IPS-15b (cell line): ENCODE measurements at regions not wholly inside any gene's neighbourhood (a gene's known extent, or its start where the extent isn't known, plus 50 kb on each side); places are given as distances from the start of the nearest gene placed in this dataset.
"Not testable (repeated sequence)": the region's sequence is repeated elsewhere in the genome, so short reads cannot be mapped to it uniquely, and the experiment has no call there.

Experiments used
- H3K27me3 ChIP-seq: one replicate; pipeline ENCODE4 v1.6.1; 2013; ENCODE audit warnings: low read length; ENCODE audit not compliant: control insufficient read depth, insufficient read depth
- H3K36me3 ChIP-seq: one replicate; pipeline ENCODE4 v1.6.1; 2013; ENCODE audit warnings: low read length; ENCODE audit not compliant: control insufficient read depth, insufficient read depth
- H3K4me1 ChIP-seq: one replicate; pipeline ENCODE4 v1.6.1; 2013; ENCODE audit warnings: mild to moderate bottlenecking, low read length; ENCODE audit not compliant: control insufficient read depth, insufficient read depth
- H3K4me3 ChIP-seq: one replicate; pipeline ENCODE4 v1.5.1; 2013; ENCODE audit warnings: low read depth, low read length
- H3K9ac ChIP-seq: one replicate; pipeline ENCODE4 v1.6.1; 2013; ENCODE audit warnings: low read depth, mild to moderate bottlenecking, low read length
- H3K9me3 ChIP-seq: one replicate; pipeline ENCODE4 v1.6.1; 2013; ENCODE audit warnings: mild to moderate bottlenecking, low read length; ENCODE audit not compliant: control insufficient read depth, insufficient read depth

- Histone ChIP-seq H3K36me3 (no peaks in the 10 kb centered on the region), H3K4me3 (no peak overlapping the region), H3K27me3 (no peaks in the 10 kb centered on the region), H3K9me3 (no peaks in the 10 kb centered on the region), H3K9ac (no peak overlapping the region), H3K4me1 (no peaks in the 10 kb centered on the region)
Observed at GRCh38 chr10:28894146-28894545, 216.8 kb downstream of the BAMBI start.

GRCh38 chr10:28895671-28896070, 218.3 kb downstream of the BAMBI start:
- H3K9ac ChIP-seq, H3K9me3 ChIP-seq, H3K36me3 ChIP-seq, H3K4me1 ChIP-seq, H3K4me3 ChIP-seq, H3K27me3 ChIP-seq: not testable (repeated sequence)

DNA sequence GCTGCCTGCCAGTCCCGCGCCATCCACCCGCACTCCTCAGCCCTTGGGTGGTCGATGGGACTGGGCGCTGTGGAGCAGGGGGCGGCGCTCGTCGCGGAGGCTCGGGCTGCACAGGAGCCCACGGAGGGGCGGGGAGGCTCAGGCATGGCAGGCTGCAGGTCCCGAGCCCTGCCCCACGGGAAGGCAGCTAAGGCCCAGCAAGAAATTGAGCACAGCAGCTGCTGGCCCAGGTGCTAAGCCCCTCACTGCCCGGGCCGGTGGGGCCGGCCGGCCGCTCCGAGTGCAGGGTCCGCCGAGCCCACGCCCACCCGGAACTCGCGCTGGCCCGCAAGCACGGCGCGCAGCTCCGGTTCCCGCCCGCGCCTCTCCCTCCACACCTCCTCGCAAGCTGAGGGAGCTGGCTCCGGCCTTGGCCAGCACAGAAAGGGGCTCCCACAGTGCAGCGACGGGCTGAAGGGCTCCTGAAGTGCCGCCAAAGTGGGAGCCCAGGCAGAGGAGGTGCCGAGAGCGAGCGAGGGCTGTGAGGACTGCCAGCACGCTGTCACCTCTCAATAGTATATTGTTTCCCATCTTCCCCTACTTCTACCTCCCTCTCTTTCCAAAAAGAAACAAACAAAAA, 219.6 kb downstream of the BAMBI start:
- H3K9me3 ChIP-seq, H3K27me3 ChIP-seq, H3K4me1 ChIP-seq, H3K36me3 ChIP-seq, H3K9ac ChIP-seq, H3K4me3 ChIP-seq: not testable (repeated sequence)

GRCh38 chr10:28897617-28898464, 220.5 kb downstream of the BAMBI start:
- Histone ChIP-seq H3K9ac (no peak overlapping the region), H3K4me1 (no peaks in the 10 kb centered on the region), H3K36me3 (no peaks in the 10 kb centered on the region), H3K4me3 (no peak overlapping the region), H3K27me3 (no peaks in the 10 kb centered on the region), H3K9me3 (peaks cover 3% of the 10 kb centered on the region)

- Histone ChIP-seq H3K4me3 (no peak overlapping the region), H3K9me3 (peaks cover 3% of the 10 kb centered on the region), H3K36me3 (no peaks in the 10 kb centered on the region), H3K9ac (no peak overlapping the region), H3K4me1 (no peaks in the 10 kb centered on the region), H3K27me3 (no peaks in the 10 kb centered on the region)
Observed at GRCh38 chr10:28902215-28902614, 224.9 kb downstream of the BAMBI start.

GRCh38 chr10:28903063-28903462, 225.7 kb downstream of the BAMBI start:
- Histone ChIP-seq H3K9ac (no peak overlapping the region), H3K27me3 (no peaks in the 10 kb centered on the region), H3K4me3 (no peak overlapping the region), H3K36me3 (no peaks in the 10 kb centered on the region), H3K4me1 (no peaks in the 10 kb centered on the region), H3K9me3 (peaks cover 3% of the 10 kb centered on the region)

- no peaks in the 10 kb centered on the region for H3K27me3 ChIP-seq
- peaks cover 3% of the 10 kb centered on the region for H3K9me3 ChIP-seq
- no peak overlapping the region for H3K9ac ChIP-seq
- H3K4me3 ChIP-seq, result no peak overlapping the region
- no peaks in the 10 kb centered on the region for H3K4me1 ChIP-seq
- H3K36me3 ChIP-seq, result no peaks in the 10 kb centered on the region
Observed at GRCh38 chr10:28903736-28904135, 226.4 kb downstream of the BAMBI start.

DNA sequence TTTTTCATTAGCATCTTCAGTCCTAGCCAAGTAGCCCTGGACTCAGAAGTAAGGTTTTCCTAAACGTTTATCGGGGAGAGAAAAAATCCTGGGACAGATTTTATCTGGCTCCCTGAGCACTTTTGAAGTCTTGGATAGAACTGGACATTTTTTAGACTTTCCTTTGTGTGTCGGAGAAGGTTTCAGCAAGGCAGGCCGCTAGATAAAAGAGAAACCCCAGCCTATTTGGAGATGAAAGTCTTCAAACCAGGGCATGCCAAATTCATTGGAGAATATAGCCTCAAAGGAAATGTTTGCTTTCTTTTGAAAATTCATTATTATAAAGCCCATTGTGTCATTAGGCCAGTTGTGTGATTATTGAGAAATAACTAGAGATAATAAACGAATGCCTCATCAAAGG, 228.1 kb downstream of the BAMBI start:
- Histone ChIP-seq H3K36me3 (no peaks in the 10 kb centered on the region), H3K4me3 (no peak overlapping the region), H3K27me3 (no peaks in the 10 kb centered on the region), H3K9ac (no peak overlapping the region), H3K4me1 (no peaks in the 10 kb centered on the region), H3K9me3 (peaks cover 3% of the 10 kb centered on the region)

- H3K4me3 ChIP-seq, result no peak overlapping the region
- H3K9me3 ChIP-seq, result peaks cover 3% of the 10 kb centered on the region
- no peaks in the 10 kb centered on the region for H3K4me1 ChIP-seq
- no peak overlapping the region for H3K9ac ChIP-seq
- H3K27me3 ChIP-seq, result no peaks in the 10 kb centered on the region
- H3K36me3 ChIP-seq, result no peaks in the 10 kb centered on the region
Observed at GRCh38 chr10:28906011-28906411, 228.7 kb downstream of the BAMBI start.

DNA sequence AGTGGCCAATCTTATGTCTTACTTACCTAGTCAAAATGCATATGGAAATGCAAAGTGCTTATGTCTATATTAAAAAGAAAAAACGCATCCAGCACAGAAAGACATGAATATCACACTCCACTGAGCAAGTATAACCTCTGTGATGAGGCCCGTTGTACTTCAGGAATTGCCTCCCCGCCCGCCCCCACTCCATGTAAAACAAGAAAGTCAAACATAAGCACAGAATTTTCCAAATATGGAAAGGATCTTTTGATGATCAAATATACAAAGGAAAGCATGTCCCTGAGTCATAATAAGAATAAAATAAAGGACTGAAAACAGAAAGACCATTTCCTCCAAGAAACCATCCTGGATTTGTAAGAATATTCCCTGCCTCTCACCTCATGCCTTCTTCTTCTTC, 229.1 kb downstream of the BAMBI start:
- Histone ChIP-seq H3K4me1 (no peaks in the 10 kb centered on the region), H3K9me3 (peaks cover under 1% of the 10 kb centered on the region), H3K36me3 (no peaks in the 10 kb centered on the region), H3K4me3 (no peak overlapping the region), H3K9ac (no peak overlapping the region), H3K27me3 (no peaks in the 10 kb centered on the region)

GRCh38 chr10:28906934-28907333, 229.6 kb downstream of the BAMBI start:
- H3K4me1 ChIP-seq, result no peaks in the 10 kb centered on the region
- no peaks in the 10 kb centered on the region for H3K27me3 ChIP-seq
- H3K36me3 ChIP-seq, result no peaks in the 10 kb centered on the region
- H3K4me3 ChIP-seq, result no peak overlapping the region
- H3K9me3 ChIP-seq, result no peaks in the 10 kb centered on the region
- no peak overlapping the region for H3K9ac ChIP-seq

DNA sequence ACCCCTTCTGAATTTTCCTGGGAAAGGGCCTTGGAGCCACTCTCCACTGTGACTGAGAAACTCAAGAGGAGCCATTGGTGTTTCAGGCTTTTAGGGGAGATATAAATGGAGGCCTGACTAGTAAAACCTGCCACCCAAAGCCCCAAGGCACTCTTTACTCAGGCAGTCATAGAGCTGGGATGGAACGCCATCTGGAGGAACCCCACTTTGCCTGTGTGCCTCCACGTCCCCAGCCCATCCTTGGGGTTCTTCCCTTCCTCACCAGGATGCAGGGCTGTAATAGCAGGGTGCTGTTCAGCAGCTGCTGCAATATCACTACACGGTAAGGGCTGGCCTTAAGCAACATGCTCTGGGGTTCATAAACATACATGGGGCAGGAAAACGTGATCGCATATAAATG, 232.6 kb downstream of the BAMBI start:
- Histone ChIP-seq H3K4me3 (no peak overlapping the region), H3K4me1 (no peaks in the 10 kb centered on the region), H3K27me3 (no peaks in the 10 kb centered on the region), H3K36me3 (no peaks in the 10 kb centered on the region), H3K9me3 (no peaks in the 10 kb centered on the region), H3K9ac (no peak overlapping the region)
